MM.1S (cell line): ENCODE measurements at regions not wholly inside any gene's neighbourhood (a gene's known extent, or its start where the extent isn't known, plus 50 kb on each side); places are given as distances from the start of the nearest gene placed in this dataset.

ENCODE experiments used
- DNase-seq: peaks from one replicate; pipeline ENCODE4 v3.0.0-alpha.2; 2015
- H2AFZ ChIP-seq: fragments of 300-600 bp; sonication (generic); 2 replicates; pipeline ENCODE4 v1.6.0; 2016; ENCODE audit warnings: antibody characterized with exemption, low read length
- H3F3A ChIP-seq: fragments of 300-600 bp; sonication (generic); 2 replicates; pipeline ENCODE4 v1.6.1; 2016; ENCODE audit warnings: mild to moderate bottlenecking, antibody characterized with exemption, low read length, moderate library complexity, mixed read lengths; ENCODE audit not compliant: insufficient read depth
- H3K27ac ChIP-seq: fragments of 300-600 bp; sonication (generic); 2 replicates; pipeline ENCODE4 v1.5.1; 2016; ENCODE audit warnings: mild to moderate bottlenecking, low read length
- H3K27me3 ChIP-seq: fragments of 300-600 bp; sonication (generic); replicated peaks from 2 replicates; pipeline ENCODE4 v1.6.0; 2016; ENCODE audit warnings: low read length; ENCODE audit not compliant: insufficient read depth
- H3K36me3 ChIP-seq: fragments of 300-600 bp; sonication (generic); replicated peaks from 2 replicates; pipeline ENCODE4 v1.6.1; 2016; ENCODE audit warnings: mild to moderate bottlenecking, low read length, mixed read lengths; ENCODE audit not compliant: insufficient read depth
- H3K4me1 ChIP-seq: fragments of 300-600 bp; sonication (generic); 2 replicates; pipeline ENCODE4 v1.6.1; 2016; ENCODE audit warnings: low read length, mixed read lengths
- H3K4me2 ChIP-seq: fragments of 300-600 bp; sonication (generic); 2 replicates; pipeline ENCODE4 v1.6.0; 2016; ENCODE audit warnings: low read depth, low read length
- H3K4me3 ChIP-seq: fragments of 300-600 bp; sonication (generic); 2 replicates; pipeline ENCODE4 v1.5.1; 2016; ENCODE audit warnings: low read length, mixed read lengths
- H3K79me2 ChIP-seq: fragments of 300-600 bp; sonication (generic); 2 replicates; pipeline ENCODE4 v1.6.1; 2016; ENCODE audit warnings: mixed run types, low read length, mixed read lengths
- H3K9ac ChIP-seq: fragments of 300-600 bp; sonication (generic); 2 replicates; pipeline ENCODE4 v1.6.1; 2016; ENCODE audit warnings: low read length, mixed read lengths
- H3K9me2 ChIP-seq: fragments of 300-600 bp; sonication (generic); replicated peaks from 2 replicates; pipeline ENCODE4 v1.6.1; 2016; ENCODE audit warnings: mild to moderate bottlenecking, low read length, mixed read lengths; ENCODE audit not compliant: insufficient read depth
- H3K9me3 ChIP-seq: fragments of 300-600 bp; sonication (generic); replicated peaks from 2 replicates; pipeline ENCODE4 v1.6.1; 2016; ENCODE audit warnings: mild to moderate bottlenecking, low read length, mixed read lengths; ENCODE audit not compliant: insufficient read depth
- H4K20me1 ChIP-seq: fragments of 300-600 bp; sonication (generic); 2 replicates; pipeline ENCODE4 v1.6.1; 2016; ENCODE audit warnings: mild to moderate bottlenecking, low read length, moderate library complexity, mixed read lengths; ENCODE audit not compliant: insufficient read depth
- CTCF ChIP-seq: fragments of 300-600 bp; sonication (generic); IDR thresholded peaks from 2 replicates; pipeline ENCODE4 v1.5.1; 2016; ENCODE audit warnings: antibody characterized with exemption, low read length, mixed read lengths
- EZH2 ChIP-seq: fragments of 300-600 bp; sonication (generic); optimal IDR thresholded peaks from 2 replicates; pipeline ENCODE3; 2017; ENCODE audit warnings: low read depth, mild to moderate bottlenecking, antibody characterized with exemption, low read length, mixed read lengths
- EZH2phosphoT487 ChIP-seq: fragments of 300-600 bp; sonication (generic); IDR thresholded peaks from 2 replicates; pipeline ENCODE4 v1.6.1; 2018; ENCODE audit warnings: antibody characterized with exemption, low read length

- Histone ChIP-seq H2AFZ (no peak overlapping the region), H3K4me3 (no peak overlapping the region)
- TF ChIP-seq EZH2 (no peak), EZH2phosphoT487 (no peak)
Observed at GRCh38 chr12:24600996-24601395, 347.9 kb downstream of the BCAT1 start.

GRCh38 chr12:24600551-24600950, 348.4 kb downstream of the BCAT1 start:
- H3K4me2 ChIP-seq = no peak overlapping the region

More at GRCh38 chr12:24600996-24601395, 347.9 kb downstream of the BCAT1 start:
- H3K79me2 ChIP-seq = no peaks in the 10 kb centered on the region
- no peaks in the 10 kb centered on the region for H3F3A ChIP-seq
- no peak overlapping the region for H3K9ac ChIP-seq
- no peak for DNase-seq
- H3K27me3 ChIP-seq = no peaks in the 10 kb centered on the region
- H3K4me1 ChIP-seq = peaks cover 8% of the 10 kb centered on the region; the same call in 1 of the 2 replicates
- no peak overlapping the region for H3K27ac ChIP-seq
- H3K4me2 ChIP-seq = no peak overlapping the region
- H3K36me3 ChIP-seq = no peaks in the 10 kb centered on the region
- H3K9me3 ChIP-seq = no peaks in the 10 kb centered on the region
- no peaks in the 10 kb centered on the region for H3K9me2 ChIP-seq
- H4K20me1 ChIP-seq = no peaks in the 10 kb centered on the region

GRCh38 chr12:24599736-24600135, 349.2 kb downstream of the BCAT1 start:
- no peak for TF ChIP-seq CTCF
- no peak for TF ChIP-seq EZH2phosphoT487
- TF ChIP-seq EZH2 = no peak
- DNase-seq = no peak

More at GRCh38 chr12:24600551-24600950, 348.4 kb downstream of the BCAT1 start:
- no peak for DNase-seq
- no peaks in the 10 kb centered on the region for H3K79me2 ChIP-seq
- no peaks in the 10 kb centered on the region for H3K9me2 ChIP-seq
- no peaks in the 10 kb centered on the region for H3F3A ChIP-seq
- H2AFZ ChIP-seq = no peak overlapping the region
- H3K9ac ChIP-seq = no peak overlapping the region
- no peaks in the 10 kb centered on the region for H4K20me1 ChIP-seq
- TF ChIP-seq EZH2 (no peak), EZH2phosphoT487 (no peak), CTCF (no peak)
- no peak overlapping the region for H3K4me3 ChIP-seq
- no peaks in the 10 kb centered on the region for H3K9me3 ChIP-seq
- H3K36me3 ChIP-seq = no peaks in the 10 kb centered on the region
- H3K27me3 ChIP-seq = no peaks in the 10 kb centered on the region
- peaks cover 8% of the 10 kb centered on the region; the same call in 1 of the 2 replicates for H3K4me1 ChIP-seq
- no peak overlapping the region for H3K27ac ChIP-seq

GRCh38 chr12:24597580-24597979, 351.3 kb downstream of the BCAT1 start:
- no peak for TF ChIP-seq EZH2
- TF ChIP-seq CTCF = no peak
- TF ChIP-seq EZH2phosphoT487 = no peak
- H3F3A ChIP-seq = no peaks in the 10 kb centered on the region
- no peaks in the 10 kb centered on the region for H3K27me3 ChIP-seq
- H3K27ac ChIP-seq = no peak overlapping the region
- H3K4me1 ChIP-seq = peaks cover 8% of the 10 kb centered on the region; the same call in 1 of the 2 replicates
- H3K9me2 ChIP-seq = no peaks in the 10 kb centered on the region
- H2AFZ ChIP-seq = no peak overlapping the region
- no peaks in the 10 kb centered on the region for H3K36me3 ChIP-seq
- DNase-seq = no peak
- no peak overlapping the region for H3K4me2 ChIP-seq
- no peaks in the 10 kb centered on the region for H3K79me2 ChIP-seq
- no peaks in the 10 kb centered on the region for H4K20me1 ChIP-seq
- H3K9me3 ChIP-seq = no peaks in the 10 kb centered on the region
- no peak overlapping the region for H3K9ac ChIP-seq
- no peak overlapping the region for H3K4me3 ChIP-seq

More at GRCh38 chr12:24599736-24600135, 349.2 kb downstream of the BCAT1 start:
- H3K9me3 ChIP-seq = no peaks in the 10 kb centered on the region
- H4K20me1 ChIP-seq = no peaks in the 10 kb centered on the region
- H2AFZ ChIP-seq = no peak overlapping the region
- H3K27me3 ChIP-seq = no peaks in the 10 kb centered on the region
- peaks cover 8% of the 10 kb centered on the region; the same call in 1 of the 2 replicates for H3K4me1 ChIP-seq
- H3K4me2 ChIP-seq = no peak overlapping the region
- H3F3A ChIP-seq = no peaks in the 10 kb centered on the region
- no peaks in the 10 kb centered on the region for H3K9me2 ChIP-seq
- no peak overlapping the region for H3K4me3 ChIP-seq
- no peaks in the 10 kb centered on the region for H3K36me3 ChIP-seq
- H3K79me2 ChIP-seq = no peaks in the 10 kb centered on the region
- H3K27ac ChIP-seq = no peak overlapping the region
- H3K9ac ChIP-seq = no peak overlapping the region
